Stimulated activated CD8-positive, alpha-beta memory T cell treated with anti-CD3 and anti-CD28 coated beads, Interleukin-7, amount 100 ng/mL, for 48 hours (primary cell): ENCODE measurements at regions not wholly inside any gene's neighbourhood (a gene's known extent, or its start where the extent isn't known, plus 50 kb on each side); places are given as distances from the start of the nearest gene placed in this dataset.
"Not testable (repeated sequence)": the region's sequence is repeated elsewhere in the genome, so short reads cannot be mapped to it uniquely, and the experiment has no call there.

Experiments used
- DNase-seq, 2 donors: peaks; one replicate each; pipeline ENCODE4 v3.0.0-alpha.2; 2020; ENCODE audit warnings: low read depth in 1 of 2; ENCODE audit errors: extremely low read depth in 1 of 2

- DNase-seq, result no peak
These were observed 572.4 kb upstream of the PPP2R3A start for GRCh38 chr3:135393159-135393558.

DNA sequence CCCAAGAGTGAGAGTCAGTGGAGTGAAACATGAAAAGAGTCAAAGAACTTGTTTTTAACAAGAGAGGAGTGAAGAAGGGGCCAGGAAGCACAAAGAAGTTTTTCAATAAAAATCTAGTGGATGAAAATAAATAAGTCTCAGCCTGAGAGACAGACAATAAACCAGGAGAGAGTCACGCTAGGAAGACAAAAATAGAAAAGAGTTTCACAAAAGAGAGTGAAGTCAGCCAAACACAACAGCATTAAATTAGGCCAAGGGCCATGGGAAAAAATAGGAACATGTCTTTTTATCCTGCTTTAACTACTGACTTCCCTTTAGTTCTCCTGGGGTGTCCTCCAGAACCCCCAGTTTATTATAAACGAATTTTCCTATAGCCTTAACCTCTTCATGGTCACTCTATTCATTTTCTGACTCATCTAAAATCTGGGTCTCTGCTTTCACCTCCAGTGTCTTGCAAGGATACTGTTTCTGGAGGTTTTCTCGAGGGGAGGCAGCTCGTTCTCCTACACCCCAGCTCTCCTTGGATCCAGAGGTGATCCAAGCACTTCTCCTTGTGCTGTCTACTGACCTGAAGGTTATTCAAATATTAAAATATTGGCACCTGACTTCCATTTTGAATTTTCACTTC, 571.5 kb upstream of the PPP2R3A start:
- DNase-seq, result no peak

- no peak for DNase-seq
These were observed 553.1 kb upstream of the PPP2R3A start for GRCh38 chr3:135412475-135412874.

- DNase-seq, result no peak
These were observed 549.3 kb upstream of the PPP2R3A start for GRCh38 chr3:135416182-135416581.

DNA sequence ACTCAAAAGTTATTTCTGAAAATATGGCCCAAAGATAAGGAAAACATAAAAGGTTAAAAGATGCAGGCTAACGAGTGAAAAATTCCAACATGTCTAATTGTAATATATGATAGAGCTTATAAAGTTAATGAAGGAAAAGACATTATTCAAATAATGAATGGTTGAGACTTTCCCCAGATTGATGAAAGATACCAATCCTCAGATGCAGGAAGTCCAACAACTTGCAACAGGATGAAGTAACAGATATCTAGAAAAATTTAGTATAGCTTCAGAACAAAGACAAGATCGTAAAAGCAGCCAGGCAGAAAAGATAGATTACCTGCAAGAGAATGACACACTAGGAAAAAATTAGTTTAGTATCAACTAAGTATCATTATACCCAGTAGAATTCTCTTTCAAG, 546.4 kb upstream of the PPP2R3A start:
- no peak for DNase-seq

- no peak for DNase-seq
These were observed 539.0 kb upstream of the PPP2R3A start for GRCh38 chr3:135426508-135426907.

- DNase-seq, result no peak
These were observed 533.1 kb upstream of the PPP2R3A start for GRCh38 chr3:135432402-135432801.

DNA sequence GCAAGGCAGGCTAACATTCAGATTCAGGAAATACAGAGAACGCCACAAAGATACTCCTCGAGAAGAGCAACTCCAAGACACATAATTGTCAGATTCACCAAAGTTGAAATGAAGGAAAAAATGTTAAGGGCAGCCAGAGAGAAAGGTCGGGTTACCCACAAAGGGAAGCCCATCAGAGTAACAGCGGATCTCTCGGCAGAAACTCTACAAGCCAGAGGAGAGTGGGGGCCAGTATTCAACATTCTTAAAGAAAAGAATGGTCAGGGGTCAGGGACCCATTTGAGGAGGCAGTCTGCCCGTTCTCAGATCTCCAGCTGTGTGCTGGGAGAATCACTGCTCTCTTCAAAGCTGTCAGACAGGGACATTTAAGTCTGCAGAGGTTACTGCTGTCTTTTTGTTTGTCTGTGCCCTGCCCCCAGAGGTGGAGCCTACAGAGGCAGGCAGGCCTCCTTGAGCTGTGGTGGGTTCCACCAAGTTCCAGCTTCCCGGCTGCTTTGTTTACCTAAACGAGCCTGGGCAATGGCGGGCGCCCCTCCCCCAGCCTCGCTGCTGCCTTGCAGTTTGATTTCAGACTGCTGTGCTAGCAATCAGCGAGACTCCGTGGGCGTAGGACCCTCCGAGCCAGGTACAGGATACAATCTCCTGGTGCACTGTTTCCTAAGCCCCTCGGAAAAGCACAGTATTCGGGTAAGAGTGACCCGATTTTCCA, 526.5 kb upstream of the PPP2R3A start:
- DNase-seq, result not testable (repeated sequence)

- not testable (repeated sequence) for DNase-seq
These were observed 525.9 kb upstream of the PPP2R3A start for GRCh38 chr3:135439632-135440031.

DNA sequence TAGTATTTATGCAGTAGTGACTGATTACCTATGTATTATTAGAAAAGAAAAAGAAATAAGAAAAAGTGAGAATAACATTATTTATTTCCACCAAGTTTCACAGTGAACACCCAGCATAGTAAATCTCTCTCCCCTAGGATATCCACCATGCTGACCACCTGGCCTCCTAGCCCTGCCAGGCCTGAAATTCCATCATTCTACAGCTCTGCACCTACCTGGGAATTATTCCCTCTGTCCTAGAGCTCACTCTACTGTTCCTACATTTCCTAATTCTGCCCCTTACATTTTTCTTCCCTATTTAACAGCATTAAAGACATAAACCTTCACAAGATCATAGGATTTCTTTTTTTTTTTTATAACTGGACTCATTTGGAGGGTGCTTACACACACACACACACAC, 525.3 kb upstream of the PPP2R3A start:
- DNase-seq, result no peak

DNA sequence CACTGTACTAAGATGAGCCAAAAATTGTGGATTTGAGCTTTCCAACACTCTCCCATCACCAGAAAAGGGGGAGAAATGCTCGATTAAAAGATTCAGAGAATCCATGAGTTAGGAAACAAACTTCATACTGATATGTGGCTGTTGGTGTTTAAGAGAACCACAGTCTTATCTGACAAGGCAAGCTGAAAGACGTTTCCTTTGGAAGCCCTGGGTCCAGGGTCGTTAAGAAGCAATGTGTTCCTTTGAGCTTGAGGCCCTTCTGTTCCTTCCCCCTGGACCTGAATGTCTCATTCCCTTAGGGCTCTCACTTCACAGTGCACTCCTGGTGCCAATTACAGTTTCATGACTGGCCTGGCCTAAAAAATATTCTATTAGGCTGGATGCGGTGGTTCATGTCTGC, 524.8 kb upstream of the PPP2R3A start:
- no peak for DNase-seq

DNA sequence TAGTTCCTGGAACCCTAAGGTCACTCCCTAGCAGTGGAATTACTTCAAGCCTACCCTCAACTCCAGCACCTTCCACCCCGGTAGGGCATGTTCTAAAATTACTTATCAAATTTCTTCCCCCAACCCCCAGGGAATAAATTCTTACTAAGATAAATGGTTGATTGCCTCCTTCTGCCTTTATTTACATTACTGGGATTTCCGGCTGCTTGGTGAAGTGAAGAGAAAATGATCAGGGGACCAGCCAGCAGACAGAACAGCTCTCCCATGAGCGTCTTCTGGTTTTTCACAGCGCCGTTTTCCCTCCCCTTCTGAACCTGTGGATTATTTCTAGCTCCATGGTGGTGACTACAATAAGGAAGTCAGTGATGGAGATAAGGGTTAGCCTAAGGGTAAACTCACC, 521.5 kb upstream of the PPP2R3A start:
- no peak for DNase-seq

DNA sequence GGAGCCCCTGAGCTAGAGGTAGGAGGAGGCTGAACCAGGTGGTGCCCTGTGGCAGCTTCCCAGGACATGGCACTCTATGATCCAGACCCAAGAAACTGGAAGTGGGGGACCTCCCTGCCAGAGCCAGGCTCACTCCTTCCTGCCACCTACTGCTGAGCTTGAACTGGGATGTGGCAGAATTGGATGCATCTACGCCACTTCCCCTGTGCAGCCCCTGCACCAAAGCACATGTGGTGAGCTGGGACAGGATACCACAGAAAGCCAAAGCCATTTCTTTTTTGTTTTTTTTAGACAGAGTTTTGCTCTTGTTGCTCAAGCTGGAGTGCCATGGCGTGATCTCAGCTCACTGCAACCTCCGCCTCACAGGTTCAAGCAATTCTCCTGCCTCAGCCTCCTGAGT, 518.0 kb upstream of the PPP2R3A start:
- DNase-seq, result no peak

- no peak for DNase-seq
These were observed 517.0 kb upstream of the PPP2R3A start for GRCh38 chr3:135448520-135448919.

GRCh38 chr3:135449046-135449445, 516.5 kb upstream of the PPP2R3A start:
- no peak for DNase-seq

DNA sequence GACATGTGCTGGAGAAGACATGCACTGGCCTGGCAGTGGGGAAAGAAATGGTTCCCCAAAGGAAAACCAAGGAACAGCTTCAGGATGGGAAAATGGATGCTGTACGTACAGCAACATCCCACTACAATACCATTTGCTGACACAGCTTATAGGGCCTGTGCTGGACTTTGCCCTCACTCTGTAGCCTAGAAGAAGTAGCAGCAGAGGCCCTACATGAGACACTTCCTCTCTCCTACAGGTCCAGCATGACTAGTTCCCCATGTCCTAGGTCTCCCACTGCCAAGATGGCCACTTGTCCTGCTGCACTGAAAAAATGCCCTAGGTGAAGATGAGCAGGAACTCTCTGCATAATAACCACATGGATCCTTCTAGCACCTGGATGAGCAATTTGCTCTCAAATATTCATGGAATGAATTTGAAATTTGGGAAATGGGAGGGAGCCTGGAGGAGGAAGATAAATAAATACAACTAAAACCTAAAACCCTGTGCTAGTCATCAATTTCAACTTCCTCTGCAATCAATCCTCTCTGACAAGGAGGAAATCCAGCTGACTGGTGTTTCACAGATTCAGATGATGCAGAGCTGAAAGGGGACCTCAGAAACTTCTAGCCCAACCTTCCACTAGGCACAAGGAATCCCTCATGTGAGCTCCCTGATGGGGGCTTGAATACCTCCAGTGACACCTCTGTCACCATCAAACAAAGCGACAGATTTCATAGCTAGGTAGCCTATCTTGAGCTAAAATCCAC, 514.3 kb upstream of the PPP2R3A start:
- no peak for DNase-seq

DNA sequence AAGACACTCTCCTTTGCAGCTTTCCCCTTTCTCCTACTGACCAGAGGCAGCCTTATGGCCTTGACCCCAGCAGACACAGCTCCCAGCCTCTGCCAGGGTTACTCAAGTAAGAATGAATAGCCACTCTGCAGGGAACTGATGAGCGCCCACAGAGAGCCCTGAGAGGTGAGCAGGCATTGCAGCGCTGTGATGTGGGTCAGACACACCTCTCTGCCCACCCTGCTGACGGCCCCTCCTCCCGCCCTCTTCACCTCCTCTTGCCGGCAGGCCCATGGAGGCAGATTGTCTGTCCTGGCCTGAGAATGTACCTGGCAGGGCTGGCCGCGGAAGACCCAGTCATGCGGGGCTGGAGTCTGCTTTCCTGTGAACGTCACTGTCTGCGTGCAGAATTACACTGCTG, 512.6 kb upstream of the PPP2R3A start:
- DNase-seq, result no peak

GRCh38 chr3:135453326-135453725, 512.2 kb upstream of the PPP2R3A start:
- DNase-seq, result no peak

DNA sequence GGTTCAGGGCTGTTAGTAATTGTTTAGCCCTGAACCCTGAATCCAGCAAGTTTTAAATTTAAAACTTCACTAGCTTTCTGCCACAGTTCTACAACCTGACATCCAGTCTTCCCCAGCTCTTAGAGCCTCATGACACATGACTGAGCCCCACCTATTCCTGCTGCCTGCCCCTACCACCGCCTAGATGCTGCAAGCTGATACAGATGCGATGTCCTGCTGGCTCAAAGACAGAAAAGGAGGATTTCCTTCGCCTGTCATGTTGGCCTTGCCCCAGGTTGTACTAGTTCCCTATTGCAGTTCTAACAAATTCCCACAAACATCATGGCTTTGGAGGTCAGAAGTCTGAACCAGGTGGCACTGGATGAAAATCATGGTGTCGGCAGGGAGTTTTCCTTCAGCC, 510.6 kb upstream of the PPP2R3A start:
- no peak for DNase-seq

- DNase-seq, result no peak
These were observed 509.3 kb upstream of the PPP2R3A start for GRCh38 chr3:135456108-135456790.

- DNase-seq, result no peak
These were observed 506.8 kb upstream of the PPP2R3A start for GRCh38 chr3:135458541-135459322.
